ENCODE measurements at regions not wholly inside any gene's neighbourhood (a gene's known extent, or its start where the extent isn't known, plus 50 kb on each side); places are given as distances from the start of the nearest gene placed in this dataset.
"Not testable (repeated sequence)": the region's sequence is repeated elsewhere in the genome, so short reads cannot be mapped to it uniquely, and the experiment has no call there.

DNA sequence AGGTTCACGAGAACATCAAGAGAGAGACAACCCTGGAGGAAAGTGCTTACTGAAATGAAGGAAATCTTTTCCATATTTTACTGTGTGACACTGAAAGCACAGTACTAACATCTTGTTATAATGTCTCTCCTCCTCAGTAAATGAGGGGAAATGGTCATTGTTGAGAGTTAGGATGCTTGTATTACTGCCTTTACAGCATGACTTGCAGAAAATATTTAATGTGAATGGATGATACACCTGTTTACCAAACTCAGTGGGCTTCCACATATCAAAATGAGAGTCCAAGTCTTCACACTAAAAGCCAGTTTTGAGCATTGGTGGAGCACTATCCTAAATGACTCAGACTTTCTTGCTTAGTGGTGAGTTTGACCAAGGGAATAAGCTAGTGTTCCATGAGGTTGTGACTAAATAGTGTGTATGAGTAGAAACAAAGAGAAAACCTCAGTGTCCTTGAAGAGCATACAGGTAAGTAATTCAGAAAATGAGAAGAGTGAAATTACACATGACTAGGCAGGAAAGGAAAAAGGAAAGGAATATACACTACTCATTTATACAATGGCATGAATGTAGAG is 930.7 kb upstream of the CELF4 start:
- Histone ChIP-seq H3K27me3 (replicated peaks in 1 of 7) (no peaks in the 10 kb centered on the region), H3K36me3 (no peaks in the 10 kb centered on the region), H3K4me1 (no peaks in the 10 kb centered on the region), H3K4me3 (no peak overlapping the region), H3K9me3 (peaks cover 0 to 2% (median 0%) of the 10 kb centered on the region in 8 donors), H3K27ac (no peak overlapping the region)
- intact Hi-C loops (cut with DNase I; ENCODE audit: low total_unique reads): no loop called here
- no peak for TF ChIP-seq POLR2AphosphoS5 (IDR thresholded peaks at IDR 0.05)
- TF ChIP-seq, protein P1, sequence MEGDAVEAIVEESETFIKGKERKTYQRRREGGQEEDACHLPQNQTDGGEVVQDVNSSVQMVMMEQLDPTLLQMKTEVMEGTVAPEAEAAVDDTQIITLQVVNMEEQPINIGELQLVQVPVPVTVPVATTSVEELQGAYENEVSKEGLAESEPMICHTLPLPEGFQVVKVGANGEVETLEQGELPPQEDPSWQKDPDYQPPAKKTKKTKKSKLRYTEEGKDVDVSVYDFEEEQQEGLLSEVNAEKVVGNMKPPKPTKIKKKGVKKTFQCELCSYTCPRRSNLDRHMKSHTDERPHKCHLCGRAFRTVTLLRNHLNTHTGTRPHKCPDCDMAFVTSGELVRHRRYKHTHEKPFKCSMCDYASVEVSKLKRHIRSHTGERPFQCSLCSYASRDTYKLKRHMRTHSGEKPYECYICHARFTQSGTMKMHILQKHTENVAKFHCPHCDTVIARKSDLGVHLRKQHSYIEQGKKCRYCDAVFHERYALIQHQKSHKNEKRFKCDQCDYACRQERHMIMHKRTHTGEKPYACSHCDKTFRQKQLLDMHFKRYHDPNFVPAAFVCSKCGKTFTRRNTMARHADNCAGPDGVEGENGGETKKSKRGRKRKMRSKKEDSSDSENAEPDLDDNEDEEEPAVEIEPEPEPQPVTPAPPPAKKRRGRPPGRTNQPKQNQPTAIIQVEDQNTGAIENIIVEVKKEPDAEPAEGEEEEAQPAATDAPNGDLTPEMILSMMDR (IDR thresholded peaks at IDR 0.05 in 8 of 11, conservative IDR thresholded peaks at IDR 0.05 in 3 of 11): no peak
- no peak for TF ChIP-seq POLR2A (IDR thresholded peaks at IDR 0.05)
- 76 to 94% (median 87%) methylated on average over 1 of the region's 1 CpG for WGBS, 5 donors
- no peak for DNase-seq

DNA sequence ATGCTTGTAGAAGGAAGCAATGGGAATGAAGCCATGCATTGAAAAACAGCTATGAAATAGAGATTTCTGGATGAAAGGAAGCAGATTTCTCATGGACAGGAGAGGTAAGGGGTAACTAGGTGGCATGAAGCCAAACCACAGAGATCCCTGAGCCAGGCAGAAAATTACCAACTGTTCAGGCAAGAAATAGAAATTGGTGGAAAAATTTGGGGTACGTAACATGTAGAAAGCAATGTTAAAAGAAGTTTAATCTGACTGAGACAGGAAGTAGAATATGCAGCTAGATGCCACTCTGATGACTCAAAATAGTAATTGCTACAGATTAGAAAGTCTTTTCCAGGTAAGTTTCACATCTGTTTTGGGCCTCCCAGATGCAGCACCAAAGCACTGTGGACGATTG is 928.5 kb upstream of the CELF4 start:
- WGBS, 5 donors: 3 to 39% (median 6%) methylated on average over 2 of the region's 2 CpGs
- H3K4me1 ChIP-seq: no peaks in the 10 kb centered on the region
- H3K36me3 ChIP-seq: no peaks in the 10 kb centered on the region
- no peaks in the 10 kb centered on the region for H3K27me3 ChIP-seq (replicated peaks in 1 of 7)
- TF ChIP-seq POLR2AphosphoS5 (IDR thresholded peaks at IDR 0.05): no peak
- TF ChIP-seq, protein P1 (IDR thresholded peaks at IDR 0.05 in 8 of 11, conservative IDR thresholded peaks at IDR 0.05 in 3 of 11): no peak
- no peak for TF ChIP-seq POLR2A (IDR thresholded peaks at IDR 0.05)
- no peak overlapping the region for H3K4me3 ChIP-seq
- peaks cover 0 to 2% (median 0%) of the 10 kb centered on the region in 8 donors for H3K9me3 ChIP-seq
- intact Hi-C loops (cut with DNase I; ENCODE audit: low total_unique reads): no loop called here
- no peak for DNase-seq
- no peak overlapping the region for H3K27ac ChIP-seq

DNA sequence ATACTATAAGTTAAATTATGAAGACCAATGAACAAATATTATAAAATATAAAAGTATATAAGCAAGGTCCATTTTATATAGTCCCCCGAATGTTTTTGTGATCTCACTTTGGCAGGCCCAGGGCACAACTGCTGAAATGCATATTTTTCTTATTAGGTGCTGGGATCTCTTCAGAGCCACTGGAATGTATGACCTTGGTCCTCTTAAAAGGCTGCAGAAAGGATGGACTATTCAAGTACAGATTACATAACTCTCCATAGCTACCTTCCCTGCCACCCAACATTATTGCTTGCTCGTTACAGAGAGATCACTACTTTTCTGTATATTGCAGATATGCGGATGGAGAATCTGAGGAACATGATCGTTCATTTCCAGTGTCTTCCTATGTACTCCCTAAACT is 925.6 kb upstream of the CELF4 start:
- DNase-seq: no peak
- no peaks in the 10 kb centered on the region for H3K4me1 ChIP-seq
- TF ChIP-seq POLR2A (IDR thresholded peaks at IDR 0.05): no peak
- TF ChIP-seq, protein P1 (IDR thresholded peaks at IDR 0.05 in 8 of 11, conservative IDR thresholded peaks at IDR 0.05 in 3 of 11): no peak
- TF ChIP-seq POLR2AphosphoS5 (IDR thresholded peaks at IDR 0.05): no peak
- H3K27me3 ChIP-seq (replicated peaks in 1 of 7): no peaks in the 10 kb centered on the region
- intact Hi-C loops (cut with DNase I; ENCODE audit: low total_unique reads): no loop called here
- H3K36me3 ChIP-seq: no peaks in the 10 kb centered on the region
- H3K9me3 ChIP-seq: no peaks in the 10 kb centered on the region
- H3K4me3 ChIP-seq: no peak overlapping the region
- 86 to 91% (median 91%) methylated on average over 4 of the region's 4 CpGs for WGBS, 5 donors
- no peak overlapping the region for H3K27ac ChIP-seq

DNA sequence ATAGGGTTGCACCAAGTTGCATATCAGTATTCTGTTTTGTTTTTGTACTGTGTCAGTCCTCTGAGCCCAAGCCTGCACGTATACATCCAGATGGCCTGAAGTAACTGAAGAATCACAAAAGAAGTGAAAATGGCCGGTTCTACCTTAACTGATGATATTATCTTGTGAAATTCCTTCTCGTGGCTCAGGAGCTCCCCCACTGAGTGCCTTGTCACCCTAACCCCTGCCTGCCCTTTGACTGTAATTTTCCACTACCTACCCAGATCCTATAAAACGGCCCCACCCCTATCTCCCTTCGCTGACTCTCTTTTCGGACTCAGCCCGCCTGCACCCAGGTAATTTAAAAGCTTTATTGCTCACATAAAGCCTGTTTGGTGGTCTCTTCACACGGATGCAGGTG is 924.1 kb upstream of the CELF4 start:
- DNase-seq; H3K4me1 ChIP-seq; H3K27ac ChIP-seq; H3K27me3 ChIP-seq (replicated peaks in 1 of 7); H3K36me3 ChIP-seq; intact Hi-C loops (cut with DNase I; ENCODE audit: low total_unique reads); H3K9me3 ChIP-seq; H3K4me3 ChIP-seq: not testable (repeated sequence)
- WGBS, 5 donors: 72 to 83% (median 81%) methylated on average over 8 of the region's 8 CpGs

DNA sequence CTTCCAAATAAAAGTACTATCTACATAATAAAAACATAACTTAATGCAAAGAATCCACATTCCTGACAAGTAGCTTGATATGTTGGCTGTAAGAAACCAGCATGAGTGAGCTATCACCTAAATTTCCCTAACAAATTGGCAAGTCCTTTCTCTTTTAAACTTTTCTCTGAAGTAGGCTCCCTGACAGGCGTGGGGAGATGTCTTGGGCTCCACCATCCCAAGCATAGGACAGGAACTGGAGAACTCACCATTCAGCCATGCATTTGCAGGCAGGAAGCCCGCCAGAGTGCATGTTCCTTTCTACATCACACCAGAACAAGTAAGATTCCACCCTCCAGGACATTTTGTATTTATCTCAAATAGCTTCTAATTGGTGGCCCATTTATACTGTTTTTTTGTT is 921.9 kb upstream of the CELF4 start:
- 60 to 85% (median 63%) methylated on average over 2 of the region's 2 CpGs for WGBS, 5 donors
- no peak for TF ChIP-seq POLR2A (IDR thresholded peaks at IDR 0.05)
- no peak for TF ChIP-seq POLR2AphosphoS5 (IDR thresholded peaks at IDR 0.05)
- TF ChIP-seq, protein P1 (IDR thresholded peaks at IDR 0.05 in 8 of 11, conservative IDR thresholded peaks at IDR 0.05 in 3 of 11): no peak
- Histone ChIP-seq H3K4me3 (no peak overlapping the region), H3K36me3 (no peaks in the 10 kb centered on the region), H3K27ac (no peak overlapping the region), H3K4me1 (no peaks in the 10 kb centered on the region), H3K9me3 (no peaks in the 10 kb centered on the region), H3K27me3 (replicated peaks in 1 of 7) (no peaks in the 10 kb centered on the region)
- no peak for DNase-seq
- intact Hi-C loops (cut with DNase I; ENCODE audit: low total_unique reads): no loop called here
